A673 (cell line): ENCODE measurements at regions not wholly inside any gene's neighbourhood (a gene's known extent, or its start where the extent isn't known, plus 50 kb on each side); places are given as distances from the start of the nearest gene placed in this dataset.

ENCODE experiments used
- BruUV-seq: library from RNA; stranded (reverse); fragments of 400-500 nt; replicated peaks from 2 replicates; lab custom pipeline; 2021; lab: Mats Ljungman, UMichigan
- CTCF ChIA-PET: fragments of 300-600 bp; sonication (Branson Sonifier 250); formaldehyde crosslinking; loops from one replicate; lab custom pipeline; 2022; ENCODE audit warnings: antibody characterized with exemption; lab: Charles Lee
- POLR2A ChIA-PET: fragments of 300-600 bp; sonication (Branson Sonifier 250); formaldehyde crosslinking; loops from one replicate; lab custom pipeline; 2022; ENCODE audit warnings: antibody characterized with exemption; ENCODE audit not compliant: low non-redundant PET; lab: Charles Lee
- DNase-seq: peaks from one replicate; pipeline ENCODE4 v3.0.0-alpha.2; 2015; ENCODE audit warnings: low spot score
- H3K27ac ChIP-seq: fragments of 200-600 bp; sonication (generic); 2 replicates; pipeline ENCODE4 v1.5.1; 2016; ENCODE audit warnings: mixed run types, low read depth, mild to moderate bottlenecking, mixed read lengths, antibody characterized with exemption, low read length; ENCODE audit not compliant: poor library complexity, severe bottlenecking
- H3K27me3 ChIP-seq: fragments of 200-600 bp; sonication (generic); replicated peaks from 2 replicates; pipeline ENCODE4 v1.6.1; 2017; ENCODE audit warnings: mixed run types, low read depth, mild to moderate bottlenecking, mixed read lengths, antibody characterized with exemption, low read length; ENCODE audit not compliant: insufficient read depth, poor library complexity
- H3K36me3 ChIP-seq: fragments of 200-600 bp; sonication (generic); 2 replicates; pipeline ENCODE4 v1.6.1; 2016; ENCODE audit warnings: mixed run types, mild to moderate bottlenecking, mixed read lengths, antibody characterized with exemption, low read length; ENCODE audit not compliant: insufficient read depth, poor library complexity, severe bottlenecking
- H3K4me1 ChIP-seq: fragments of 200-600 bp; sonication (generic); 2 replicates; pipeline ENCODE4 v1.6.1; 2017; ENCODE audit warnings: mixed run types, mild to moderate bottlenecking, mixed read lengths, antibody characterized with exemption, low read length; ENCODE audit not compliant: insufficient read depth, poor library complexity, severe bottlenecking
- H3K4me3 ChIP-seq: fragments of 200-600 bp; sonication (generic); 2 replicates; pipeline ENCODE4 v1.5.1; 2016; ENCODE audit warnings: low read depth, mixed run types, mild to moderate bottlenecking, mixed read lengths, low read length; ENCODE audit not compliant: poor library complexity, severe bottlenecking
- H3K9me3 ChIP-seq: fragments of 200-600 bp; sonication (generic); 2 replicates; pipeline ENCODE4 v1.6.1; 2016; ENCODE audit warnings: mixed run types, low read depth, mild to moderate bottlenecking, mixed read lengths, antibody characterized with exemption, low read length; ENCODE audit not compliant: poor library complexity, severe bottlenecking
- EZH2 ChIP-seq: fragments of 200-600 bp; sonication (generic); IDR thresholded peaks from 2 replicates; pipeline ENCODE4 v1.6.1; 2017; ENCODE audit warnings: borderline replicate concordance, low read depth, mild to moderate bottlenecking, mixed read lengths, antibody characterized with exemption, low read length; ENCODE audit not compliant: poor library complexity, severe bottlenecking
- intact Hi-C: fragments of 100-400 bp; cut with micrococcal nuclease; formaldehyde crosslinking; loops from one replicate; pipeline ENCODE4 v1.10.0; 2022; ENCODE audit not compliant: unreplicated experiment
- TF ChIP-seq, protein P1 (sequence below): fragments of 300-800, 200-600 bp; sonication (generic); conservative IDR thresholded peaks from 2 replicates; pipeline ENCODE4 v1.5.1; 2017; ENCODE audit warnings: low read depth, mild to moderate bottlenecking, antibody characterized with exemption, low read length, moderate library complexity, mixed read lengths

GRCh38 chr6:103177791-103178190 lies 1681.9 kb downstream of the HACE1 start:
- POLR2A ChIA-PET = no interaction called here
- Histone ChIP-seq H3K27ac (no peak overlapping the region), H3K36me3 (no peaks in the 10 kb centered on the region), H3K4me3 (no peak overlapping the region), H3K27me3 (no peaks in the 10 kb centered on the region), H3K4me1 (no peaks in the 10 kb centered on the region), H3K9me3 (no peaks in the 10 kb centered on the region)
- CTCF ChIA-PET = no interaction called here
- no peak for TF ChIP-seq EZH2
- TF ChIP-seq, protein P1, sequence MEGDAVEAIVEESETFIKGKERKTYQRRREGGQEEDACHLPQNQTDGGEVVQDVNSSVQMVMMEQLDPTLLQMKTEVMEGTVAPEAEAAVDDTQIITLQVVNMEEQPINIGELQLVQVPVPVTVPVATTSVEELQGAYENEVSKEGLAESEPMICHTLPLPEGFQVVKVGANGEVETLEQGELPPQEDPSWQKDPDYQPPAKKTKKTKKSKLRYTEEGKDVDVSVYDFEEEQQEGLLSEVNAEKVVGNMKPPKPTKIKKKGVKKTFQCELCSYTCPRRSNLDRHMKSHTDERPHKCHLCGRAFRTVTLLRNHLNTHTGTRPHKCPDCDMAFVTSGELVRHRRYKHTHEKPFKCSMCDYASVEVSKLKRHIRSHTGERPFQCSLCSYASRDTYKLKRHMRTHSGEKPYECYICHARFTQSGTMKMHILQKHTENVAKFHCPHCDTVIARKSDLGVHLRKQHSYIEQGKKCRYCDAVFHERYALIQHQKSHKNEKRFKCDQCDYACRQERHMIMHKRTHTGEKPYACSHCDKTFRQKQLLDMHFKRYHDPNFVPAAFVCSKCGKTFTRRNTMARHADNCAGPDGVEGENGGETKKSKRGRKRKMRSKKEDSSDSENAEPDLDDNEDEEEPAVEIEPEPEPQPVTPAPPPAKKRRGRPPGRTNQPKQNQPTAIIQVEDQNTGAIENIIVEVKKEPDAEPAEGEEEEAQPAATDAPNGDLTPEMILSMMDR = no peak
- BruUV-seq = no TSS peak
- intact Hi-C loops = no loop called here
- DNase-seq = peak; percentile 4

DNA sequence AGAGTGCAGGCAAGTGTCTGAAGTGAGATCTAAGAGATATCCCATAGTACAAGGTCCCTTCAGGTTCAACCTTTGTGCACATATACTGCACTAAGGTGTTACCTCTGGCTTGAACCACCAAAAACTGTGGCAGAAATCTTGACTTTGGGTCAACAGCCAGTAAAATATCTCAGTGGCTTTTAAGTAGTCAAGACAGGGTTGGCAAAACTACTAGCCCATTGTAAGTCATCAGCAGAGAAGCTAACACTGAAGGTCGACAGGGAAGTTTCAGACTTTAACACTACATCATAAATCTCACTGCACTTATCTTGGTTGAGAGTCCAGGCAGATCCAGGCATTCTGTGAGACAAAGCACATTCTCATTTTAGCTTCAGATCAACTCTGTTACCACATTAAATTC lies 1684.7 kb downstream of the HACE1 start:
- Histone ChIP-seq H3K27me3 (no peaks in the 10 kb centered on the region), H3K9me3 (no peaks in the 10 kb centered on the region), H3K36me3 (no peaks in the 10 kb centered on the region), H3K4me3 (no peak overlapping the region), H3K27ac (no peak overlapping the region), H3K4me1 (no peaks in the 10 kb centered on the region)
- TF ChIP-seq, protein P1 = no peak
- no peak for TF ChIP-seq EZH2
- ChIA-PET POLR2A (no interaction called here), CTCF (no interaction called here)
- no peak for DNase-seq
- no TSS peak for BruUV-seq
- intact Hi-C loops = no loop called here

GRCh38 chr6:103167345-103168071 lies 1692.2 kb downstream of the HACE1 start:
- Histone ChIP-seq H3K4me3 (no peak overlapping the region), H3K9me3 (no peaks in the 10 kb centered on the region), H3K27ac (no peak overlapping the region), H3K27me3 (no peaks in the 10 kb centered on the region), H3K4me1 (no peaks in the 10 kb centered on the region), H3K36me3 (no peaks in the 10 kb centered on the region)
- intact Hi-C loops = no loop called here
- POLR2A ChIA-PET = no interaction called here
- BruUV-seq = no TSS peak
- DNase-seq = no peak
- CTCF ChIA-PET = no interaction called here
- TF ChIP-seq, protein P1 = no peak
- no peak for TF ChIP-seq EZH2
